K562 (cell line): ENCODE measurements at regions not wholly inside any gene's neighbourhood (a gene's known extent, or its start where the extent isn't known, plus 50 kb on each side); places are given as distances from the start of the nearest gene placed in this dataset.

Experiments used
- FOXP1 ChIP-seq: sonication (generic); formaldehyde crosslinking; IDR thresholded peaks from 2 replicates; pipeline ENCODE4 v1.8.0; 2022; ENCODE audit warnings: mild to moderate bottlenecking, missing genetic modification reagents
- HMG20A ChIP-seq: fragments of 450-650 bp; formaldehyde crosslinking; conservative IDR thresholded peaks from 2 replicates; pipeline ENCODE4 v1.4.0; 2020; ENCODE audit warnings: mild to moderate bottlenecking, mixed read lengths
- MAX ChIP-seq: sonication (generic); formaldehyde crosslinking; IDR thresholded peaks from 2 replicates; pipeline ENCODE4 v1.9.0; 2022; ENCODE audit warnings: mild to moderate bottlenecking, missing genetic modification reagents
- MTA1 ChIP-seq: fragments of 450-650 bp; IDR thresholded peaks from 2 replicates; pipeline ENCODE4 v1.6.1; 2017; ENCODE audit warnings: borderline replicate concordance
- NFE2L1 ChIP-seq: fragments of 450-650 bp; IDR thresholded peaks from 2 replicates; pipeline ENCODE4 v1.6.1; 2016; ENCODE audit warnings: missing genetic modification characterization, low read depth, mild to moderate bottlenecking, missing compliant biosample characterization, moderate library complexity, borderline replicate concordance
- NRF1 ChIP-seq, 2 experiments: fragments of 450-650 bp; IDR thresholded peaks in 1 of 2; conservative IDR thresholded peaks in 1 of 2; 2 replicates each; pipeline ENCODE4 v1.6.1; 2014; ENCODE audit warnings: mild to moderate bottlenecking in 2 of 2
- PHTF2 ChIP-seq: fragments of 250-450 bp; sonication (Bioruptor Pico); IDR thresholded peaks from 2 replicates; pipeline ENCODE4 v1.5.0; 2021; ENCODE audit warnings: mild to moderate bottlenecking
- PTBP1 ChIP-seq: fragments of 200-400 bp; formaldehyde crosslinking; IDR thresholded peaks from 2 replicates; pipeline ENCODE4 v1.6.1; 2017; ENCODE audit warnings: low read depth, low read length
- RBBP5 ChIP-seq: fragments of 200-600 bp; sonication (generic); IDR thresholded peaks from 2 replicates; pipeline ENCODE4 v1.6.1; 2012; ENCODE audit warnings: borderline replicate concordance, mild to moderate bottlenecking, low read length, control low read depth, inconsistent platforms; ENCODE audit not compliant: insufficient read depth, poor library complexity, severe bottlenecking
- RERE ChIP-seq: sonication (generic); formaldehyde crosslinking; IDR thresholded peaks from 2 replicates; pipeline ENCODE4 v1.8.0; 2023; ENCODE audit warnings: missing genetic modification reagents, mild to moderate bottlenecking, borderline replicate concordance
- SREBF2 ChIP-seq: sonication (generic); formaldehyde crosslinking; IDR thresholded peaks from 2 replicates; pipeline ENCODE4 v1.4.0; 2020; ENCODE audit warnings: mild to moderate bottlenecking, missing genetic modification reagents
- XRCC3 ChIP-seq: fragments of 450-650 bp; IDR thresholded peaks from 2 replicates; pipeline ENCODE4 v1.6.1; 2017; ENCODE audit warnings: mild to moderate bottlenecking, moderate library complexity
- XRCC5 ChIP-seq: fragments of 200-400 bp; formaldehyde crosslinking; IDR thresholded peaks from 2 replicates; pipeline ENCODE4 v1.6.1; 2017; ENCODE audit warnings: low read depth, mild to moderate bottlenecking, low read length
- ZBTB12 ChIP-seq: fragments of 250-450 bp; sonication (Bioruptor Pico); IDR thresholded peaks from 2 replicates; pipeline ENCODE4 v1.4.0; 2020
- ZNF3 ChIP-seq: fragments of 250-450 bp; sonication (Bioruptor Pico); IDR thresholded peaks from 2 replicates; pipeline ENCODE4 v1.5.0; 2021; ENCODE audit warnings: mild to moderate bottlenecking, moderate library complexity
- ZNF561 ChIP-seq: fragments of 450-650 bp; formaldehyde crosslinking; conservative IDR thresholded peaks from 2 replicates; pipeline ENCODE4 v1.4.0; 2020; ENCODE audit warnings: mild to moderate bottlenecking, moderate library complexity
- ZNF584 ChIP-seq: fragments of 200-800 bp; sonication (Bioruptor generic); IDR thresholded peaks from 2 replicates; pipeline ENCODE4 v1.6.1; 2016; ENCODE audit warnings: low read depth, mild to moderate bottlenecking, missing genetic modification characterization, missing compliant biosample characterization
- ZNF695 ChIP-seq: fragments of 450-650 bp; formaldehyde crosslinking; IDR thresholded peaks from 2 replicates; pipeline ENCODE4 v1.4.0; 2020; ENCODE audit warnings: mild to moderate bottlenecking, moderate library complexity
- TF ChIP-seq, protein P1 (sequence below): fragments of 450-650 bp; IDR thresholded peaks from 2 replicates; pipeline ENCODE4 v1.6.1; 2016; ENCODE audit warnings: low read depth, mild to moderate bottlenecking, moderate library complexity

DNA sequence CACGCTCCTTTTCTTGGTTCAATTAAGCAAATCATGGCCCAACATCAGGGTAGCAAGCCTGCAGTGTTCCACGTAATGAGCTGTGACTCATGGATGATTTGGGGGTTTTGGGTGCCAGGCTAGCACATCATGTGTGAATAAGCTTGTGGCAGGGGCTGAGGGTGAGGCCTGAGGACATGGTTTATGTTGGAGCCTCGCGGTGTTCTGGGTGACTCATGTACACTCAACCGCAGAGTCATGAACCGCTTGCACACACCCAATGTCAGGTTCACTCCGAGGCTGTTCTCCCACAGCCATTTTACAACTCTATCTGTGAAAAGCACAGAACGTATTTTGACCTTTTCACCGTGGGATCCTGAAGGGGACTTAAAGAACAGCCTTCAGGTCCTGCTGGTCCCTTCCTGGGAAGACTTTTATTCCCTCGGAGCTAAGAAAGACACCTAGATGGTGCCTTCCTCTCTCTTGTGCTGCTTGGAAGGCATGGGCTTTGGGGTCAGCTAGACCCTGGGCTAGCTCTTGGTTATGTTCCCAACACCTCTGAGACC, 139.9 kb upstream of the ZEB2 start (continued):
- TF ChIP-seq ZBTB12 (CRISPR knock-in tag) = 0 out of 2 replicates have a peak, but pooled peaks have one; percentile 12
- no peak for TF ChIP-seq NFE2L1 (tag)
- TF ChIP-seq PHTF2 (CRISPR knock-in tag) = no peak
- TF ChIP-seq ZNF584 (CRISPR knock-in tag) = no peak
- TF ChIP-seq MAX = peak; percentile 78
- no peak for TF ChIP-seq ZNF3 (CRISPR knock-in tag)
- no peak for TF ChIP-seq HMG20A (CRISPR knock-in tag)
- TF ChIP-seq XRCC5 = no peak
- no peak for TF ChIP-seq ZNF561 (CRISPR knock-in tag)
- no peak for TF ChIP-seq ZNF695 (CRISPR knock-in tag)
- TF ChIP-seq, protein P1, sequence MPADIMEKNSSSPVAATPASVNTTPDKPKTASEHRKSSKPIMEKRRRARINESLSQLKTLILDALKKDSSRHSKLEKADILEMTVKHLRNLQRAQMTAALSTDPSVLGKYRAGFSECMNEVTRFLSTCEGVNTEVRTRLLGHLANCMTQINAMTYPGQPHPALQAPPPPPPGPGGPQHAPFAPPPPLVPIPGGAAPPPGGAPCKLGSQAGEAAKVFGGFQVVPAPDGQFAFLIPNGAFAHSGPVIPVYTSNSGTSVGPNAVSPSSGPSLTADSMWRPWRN = no peak
- TF ChIP-seq PTBP1 = no peak
- 0 out of 2 replicates have a peak, but pooled peaks have one; percentile 31 for TF ChIP-seq MTA1
- no peak for TF ChIP-seq RERE (CRISPR knock-in tag)
- TF ChIP-seq SREBF2 (CRISPR knock-in tag) = no peak
- TF ChIP-seq FOXP1 (CRISPR knock-in tag) = no peak
- peak; percentile 65 for TF ChIP-seq RBBP5
- no peak for TF ChIP-seq XRCC3
- TF ChIP-seq NRF1 (conservative IDR thresholded peaks at IDR 0.05 in 1 of 2, IDR thresholded peaks at IDR 0.05 in 1 of 2) = peak; percentile 52 to 60; a peak in 3 of 4 replicates
